Naive B cell (primary cell): ENCODE measurements at regions not wholly inside any gene's neighbourhood (a gene's known extent, or its start where the extent isn't known, plus 50 kb on each side); places are given as distances from the start of the nearest gene placed in this dataset.
"Not testable (repeated sequence)": the region's sequence is repeated elsewhere in the genome, so short reads cannot be mapped to it uniquely, and the experiment has no call there.

Experiments
- ATAC-seq, 2 donors: fragments of 150-1000 bp; cut with Tn5 transposase; 2 replicates each; pipeline ENCODE4 v1.10.0; 2021; ENCODE audit warnings: low read depth in 2 of 2, mild to moderate bottlenecking in 2 of 2, moderate library complexity in 2 of 2
- DNase-seq: peaks from one replicate; pipeline ENCODE4 v3.0.0; 2022
- H3K27ac Mint-ChIP-seq, 6 donors: one replicate each; pipeline ENCODE4 v1.8.0; 2020 to 2022; ENCODE audit warnings: mild to moderate bottlenecking in 6 of 6, mixed read lengths in 6 of 6, moderate library complexity in 5 of 6, inconsistent platforms in 2 of 6
- H3K27me3 Mint-ChIP-seq, 3 donors: one replicate each; pipeline ENCODE4 v1.8.0; 2021 to 2022; ENCODE audit warnings: mixed read lengths in 3 of 3, mild to moderate bottlenecking in 1 of 3
- H3K36me3 Mint-ChIP-seq, 2 donors: one replicate each; pipeline ENCODE4 v1.8.0; 2020 to 2022; ENCODE audit warnings: mixed read lengths in 2 of 2, inconsistent platforms in 1 of 2, mild to moderate bottlenecking in 1 of 2
- H3K4me1 Mint-ChIP-seq, 3 donors: one replicate each; pipeline ENCODE4 v1.8.0; 2020 to 2022; ENCODE audit warnings: mixed read lengths in 3 of 3, inconsistent platforms in 1 of 3, mild to moderate bottlenecking in 1 of 3, moderate library complexity in 1 of 3
- H3K4me3 Mint-ChIP-seq, 8 donors: one replicate each; pipeline ENCODE4 v1.8.0; 2020 to 2022; ENCODE audit warnings: mild to moderate bottlenecking in 8 of 8, mixed read lengths in 8 of 8, moderate library complexity in 8 of 8, inconsistent platforms in 2 of 8
- H3K9me3 Mint-ChIP-seq, 7 donors: one replicate each; pipeline ENCODE4 v1.8.0; 2020 to 2022; ENCODE audit warnings: mixed read lengths in 7 of 7, mild to moderate bottlenecking in 5 of 7, inconsistent platforms in 2 of 7, moderate library complexity in 1 of 7

- not testable (repeated sequence) for H3K4me3 Mint-ChIP-seq, H3K9me3 Mint-ChIP-seq, H3K4me1 Mint-ChIP-seq, ATAC-seq, DNase-seq, H3K36me3 Mint-ChIP-seq, H3K27ac Mint-ChIP-seq
- H3K27me3 Mint-ChIP-seq: peaks cover 9 to 13% (median 11%) of the 10 kb centered on the region in 3 donors
Observed at GRCh38 chr5:173483599-173483998, 132.9 kb downstream of the BOD1 start.

- DNase-seq (no peak), ATAC-seq (no peak)
- Mint-ChIP-seq H3K4me1 (no peaks in the 10 kb centered on the region), H3K27ac (no peak overlapping the region), H3K27me3 (peaks cover 9 to 13% (median 11%) of the 10 kb centered on the region in 3 donors), H3K4me3 (no peak overlapping the region), H3K9me3 (peaks cover 0 to 6% (median 0%) of the 10 kb centered on the region in 7 donors), H3K36me3 (no peaks in the 10 kb centered on the region)
Observed at GRCh38 chr5:173483160-173483559, 133.3 kb downstream of the BOD1 start.

GRCh38 chr5:173481821-173482220, 134.6 kb downstream of the BOD1 start:
- H3K4me1 Mint-ChIP-seq: no peaks in the 10 kb centered on the region
- peaks cover 0 to 6% (median 0%) of the 10 kb centered on the region in 7 donors for H3K9me3 Mint-ChIP-seq
- no peak overlapping the region for H3K4me3 Mint-ChIP-seq
- no peak for ATAC-seq
- H3K27ac Mint-ChIP-seq: no peak overlapping the region
- no peak for DNase-seq
- peaks cover 6 to 13% (median 7%) of the 10 kb centered on the region in 3 donors for H3K27me3 Mint-ChIP-seq
- H3K36me3 Mint-ChIP-seq: no peaks in the 10 kb centered on the region

- Mint-ChIP-seq H3K4me1 (no peaks in the 10 kb centered on the region), H3K27me3 (peaks cover 1 to 7% (median 2%) of the 10 kb centered on the region in 3 donors), H3K36me3 (no peaks in the 10 kb centered on the region), H3K27ac (no peak overlapping the region), H3K4me3 (no peak overlapping the region), H3K9me3 (peaks cover 0 to 6% (median 0%) of the 10 kb centered on the region in 7 donors)
- DNase-seq (no peak), ATAC-seq (no peak)
Observed at GRCh38 chr5:173480896-173481295, 135.6 kb downstream of the BOD1 start.

- Mint-ChIP-seq H3K36me3 (no peaks in the 10 kb centered on the region), H3K4me3 (no peak overlapping the region), H3K27me3 (peaks cover 0 to 5% (median 0%) of the 10 kb centered on the region in 3 donors), H3K4me1 (no peaks in the 10 kb centered on the region), H3K27ac (no peak overlapping the region), H3K9me3 (peaks cover 0 to 6% (median 0%) of the 10 kb centered on the region in 7 donors)
- ATAC-seq (no peak), DNase-seq (no peak)
Observed at GRCh38 chr5:173479711-173480110, 136.7 kb downstream of the BOD1 start.

- H3K4me1 Mint-ChIP-seq: no peaks in the 10 kb centered on the region
- H3K27me3 Mint-ChIP-seq: peaks cover 0 to 8% (median 5%) of the 10 kb centered on the region in 3 donors
- DNase-seq: no peak
Observed at GRCh38 chr5:173477345-173478040, 139.0 kb downstream of the BOD1 start.

GRCh38 chr5:173475780-173476179, 140.7 kb downstream of the BOD1 start:
- DNase-seq: no peak
- H3K27me3 Mint-ChIP-seq: peaks cover 0 to 8% (median 5%) of the 10 kb centered on the region in 3 donors
- no peak overlapping the region for H3K4me3 Mint-ChIP-seq
- ATAC-seq: no peak
- H3K36me3 Mint-ChIP-seq: no peaks in the 10 kb centered on the region
- H3K9me3 Mint-ChIP-seq: peaks cover 0 to 6% (median 2%) of the 10 kb centered on the region in 7 donors
- H3K4me1 Mint-ChIP-seq: no peaks in the 10 kb centered on the region
- peak overlapping the region in 1 of 6 donors; percentile 6 for H3K27ac Mint-ChIP-seq

More at GRCh38 chr5:173477345-173478040, 139.0 kb downstream of the BOD1 start:
- H3K27ac Mint-ChIP-seq: no peak overlapping the region
- peaks cover 0 to 6% (median 0%) of the 10 kb centered on the region in 7 donors for H3K9me3 Mint-ChIP-seq
- no peak for ATAC-seq
- H3K36me3 Mint-ChIP-seq: no peaks in the 10 kb centered on the region
- no peak overlapping the region for H3K4me3 Mint-ChIP-seq

GRCh38 chr5:173474881-173475287, 141.6 kb downstream of the BOD1 start:
- Mint-ChIP-seq H3K27ac (no peak overlapping the region), H3K4me3 (no peak overlapping the region), H3K4me1 (no peaks in the 10 kb centered on the region), H3K9me3 (peaks cover 0 to 6% (median 2%) of the 10 kb centered on the region in 7 donors), H3K27me3 (peaks cover 0 to 8% (median 5%) of the 10 kb centered on the region in 3 donors), H3K36me3 (no peaks in the 10 kb centered on the region)
- no peak for DNase-seq
- ATAC-seq: no peak

GRCh38 chr5:173473288-173473687, 143.2 kb downstream of the BOD1 start:
- DNase-seq (no peak), ATAC-seq (no peak)
- Mint-ChIP-seq H3K27ac (no peak overlapping the region), H3K9me3 (peaks cover 0 to 2% (median 0%) of the 10 kb centered on the region in 7 donors), H3K27me3 (peaks cover 5 to 13% (median 6%) of the 10 kb centered on the region in 3 donors), H3K4me3 (no peak overlapping the region), H3K4me1 (no peaks in the 10 kb centered on the region), H3K36me3 (no peaks in the 10 kb centered on the region)

- DNase-seq (no peak), ATAC-seq (no peak)
- Mint-ChIP-seq H3K4me3 (no peak overlapping the region), H3K36me3 (no peaks in the 10 kb centered on the region), H3K4me1 (no peaks in the 10 kb centered on the region), H3K27ac (no peak overlapping the region), H3K27me3 (peaks cover 5 to 14% (median 6%) of the 10 kb centered on the region in 3 donors), H3K9me3 (peaks cover 0 to 2% (median 0%) of the 10 kb centered on the region in 7 donors)
Observed at GRCh38 chr5:173472784-173473278, 143.6 kb downstream of the BOD1 start.

GRCh38 chr5:173472164-173472563, 143.9 kb upstream of the STC2 start:
- Mint-ChIP-seq H3K4me1 (no peaks in the 10 kb centered on the region), H3K27me3 (peaks cover 4 to 14% (median 6%) of the 10 kb centered on the region in 3 donors), H3K27ac (no peak overlapping the region), H3K9me3 (peaks cover 0 to 2% (median 0%) of the 10 kb centered on the region in 7 donors), H3K4me3 (no peak overlapping the region), H3K36me3 (no peaks in the 10 kb centered on the region)
- ATAC-seq (no peak), DNase-seq (no peak)

GRCh38 chr5:173468821-173469251, 140.6 kb upstream of the STC2 start:
- H3K27me3 Mint-ChIP-seq: peaks cover 0 to 10% (median 10%) of the 10 kb centered on the region in 3 donors
- H3K4me3 Mint-ChIP-seq: no peak overlapping the region
- no peak overlapping the region for H3K27ac Mint-ChIP-seq
- H3K36me3 Mint-ChIP-seq: no peaks in the 10 kb centered on the region
- ATAC-seq (no peak), DNase-seq (no peak)
- H3K9me3 Mint-ChIP-seq: peaks cover 0 to 20% (median 2%) of the 10 kb centered on the region in 7 donors
- no peaks in the 10 kb centered on the region for H3K4me1 Mint-ChIP-seq

- no peak overlapping the region for H3K27ac Mint-ChIP-seq
- no peak overlapping the region for H3K4me3 Mint-ChIP-seq
- H3K27me3 Mint-ChIP-seq: peaks cover 0 to 10% (median 6%) of the 10 kb centered on the region in 3 donors
- no peaks in the 10 kb centered on the region for H3K4me1 Mint-ChIP-seq
- DNase-seq (no peak), ATAC-seq (no peak)
- H3K9me3 Mint-ChIP-seq: peaks cover 0 to 20% (median 2%) of the 10 kb centered on the region in 7 donors
- no peaks in the 10 kb centered on the region for H3K36me3 Mint-ChIP-seq
Observed at GRCh38 chr5:173466227-173466626, 138.0 kb upstream of the STC2 start.

- Mint-ChIP-seq H3K4me1 (no peaks in the 10 kb centered on the region), H3K9me3 (peaks cover 0 to 20% (median 3%) of the 10 kb centered on the region in 7 donors), H3K27ac (no peak overlapping the region), H3K4me3 (no peak overlapping the region), H3K27me3 (peaks cover 0 to 10% (median 6%) of the 10 kb centered on the region in 3 donors), H3K36me3 (no peaks in the 10 kb centered on the region)
- ATAC-seq (no peak), DNase-seq (no peak)
Observed at GRCh38 chr5:173464813-173465212, 136.6 kb upstream of the STC2 start.
